HFFc6 (cell line): ENCODE measurements at regions not wholly inside any gene's neighbourhood (a gene's known extent, or its start where the extent isn't known, plus 50 kb on each side); places are given as distances from the start of the nearest gene placed in this dataset.

ENCODE experiments used
- DNase-seq: peaks from one replicate; pipeline ENCODE4 v3.0.0-alpha.2; 2018
- H3K27ac Mint-ChIP-seq: 2 replicates; pipeline ENCODE4 v1.8.0; 2020; ENCODE audit warnings: mild to moderate bottlenecking, mixed read lengths
- H3K27me3 Mint-ChIP-seq: 2 replicates; pipeline ENCODE4 v1.8.0; 2021; ENCODE audit warnings: mild to moderate bottlenecking, moderate library complexity, mixed read lengths; ENCODE audit not compliant: insufficient read depth
- H3K36me3 Mint-ChIP-seq: 2 replicates; pipeline ENCODE4 v1.8.0; 2021; ENCODE audit warnings: low read depth, mixed read lengths
- H3K4me1 Mint-ChIP-seq: 2 replicates; pipeline ENCODE4 v1.8.0; 2020; ENCODE audit warnings: low read depth, mixed read lengths
- H3K4me3 Mint-ChIP-seq: 2 replicates; pipeline ENCODE4 v1.8.0; 2020; ENCODE audit warnings: mild to moderate bottlenecking, moderate library complexity, mixed read lengths
- H3K9me3 Mint-ChIP-seq: 2 replicates; pipeline ENCODE4 v1.8.0; 2020; ENCODE audit warnings: mild to moderate bottlenecking, mixed read lengths
- CTCF ChIP-seq: fragments of 200-600 bp; sonication (generic); IDR thresholded peaks from 2 replicates; pipeline ENCODE4 v1.5.0; 2021; ENCODE audit warnings: antibody characterized with exemption, mild to moderate bottlenecking

GRCh38 chr10:3544561-3544960, 240.4 kb downstream of the KLF6 start:
- Mint-ChIP-seq H3K4me1 (peaks cover 48% of the 10 kb centered on the region), H3K9me3 (peaks cover 17% of the 10 kb centered on the region), H3K27ac (no peak overlapping the region), H3K4me3 (no peak overlapping the region), H3K36me3 (peaks cover 12% of the 10 kb centered on the region), H3K27me3 (no peaks in the 10 kb centered on the region; the same call in 1 of the 2 replicates)
- no peak for DNase-seq
- TF ChIP-seq CTCF: no peak

GRCh38 chr10:3542185-3542611, 242.8 kb downstream of the KLF6 start:
- no peaks in the 10 kb centered on the region; the same call in 1 of the 2 replicates for H3K27me3 Mint-ChIP-seq
- H3K27ac Mint-ChIP-seq: peak overlapping the region; percentile 80
- peaks cover 4% of the 10 kb centered on the region; the same call in 1 of the 2 replicates for H3K9me3 Mint-ChIP-seq
- peak overlapping the region; percentile 61 for H3K4me3 Mint-ChIP-seq
- no peaks in the 10 kb centered on the region; the same call in 1 of the 2 replicates for H3K36me3 Mint-ChIP-seq
- TF ChIP-seq CTCF: no peak
- peaks cover 51% of the 10 kb centered on the region for H3K4me1 Mint-ChIP-seq
- peak; percentile 81 for DNase-seq

DNA sequence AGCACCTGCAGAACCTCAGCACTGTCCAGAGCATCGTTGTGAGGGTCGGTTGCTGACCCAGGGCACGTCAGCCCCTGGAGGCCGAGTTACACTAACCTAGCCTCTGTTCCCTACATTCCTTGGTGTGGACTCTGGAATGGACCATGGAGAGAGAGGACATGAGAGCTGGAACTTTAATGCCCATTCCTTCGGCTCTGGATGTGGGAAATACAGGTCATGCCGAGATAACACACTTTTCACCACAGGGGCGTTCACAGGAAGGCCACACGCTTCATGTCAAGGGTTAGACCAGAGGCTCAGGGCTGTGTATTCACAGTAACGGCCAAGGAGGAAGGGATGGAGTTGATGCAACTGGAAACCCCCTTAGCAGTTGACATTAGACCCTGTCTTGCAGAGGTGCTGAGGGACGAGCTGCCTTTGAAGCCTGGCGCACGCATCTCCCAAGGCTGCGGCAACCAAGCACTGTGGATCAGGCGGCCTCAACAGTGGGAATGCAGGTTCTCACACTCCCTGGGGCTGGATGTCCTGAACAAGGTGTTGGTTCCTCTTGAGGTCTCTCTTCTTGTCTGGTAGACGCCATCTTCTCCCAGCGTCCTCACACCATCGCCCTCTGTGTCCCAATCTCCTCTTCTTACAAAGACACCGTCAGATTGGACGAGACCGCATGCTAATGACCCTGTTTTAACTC, 245.2 kb downstream of the KLF6 start:
- H3K27ac Mint-ChIP-seq: peak overlapping the region; percentile 96
- no peak overlapping the region for H3K4me3 Mint-ChIP-seq
- DNase-seq: no peak
- peaks cover 51% of the 10 kb centered on the region for H3K4me1 Mint-ChIP-seq
- H3K36me3 Mint-ChIP-seq: no peaks in the 10 kb centered on the region
- H3K27me3 Mint-ChIP-seq: no peaks in the 10 kb centered on the region; the same call in 1 of the 2 replicates
- 0 out of 2 replicates have a peak, but pooled peaks have one; percentile 4 for TF ChIP-seq CTCF
- no peaks in the 10 kb centered on the region for H3K9me3 Mint-ChIP-seq

DNA sequence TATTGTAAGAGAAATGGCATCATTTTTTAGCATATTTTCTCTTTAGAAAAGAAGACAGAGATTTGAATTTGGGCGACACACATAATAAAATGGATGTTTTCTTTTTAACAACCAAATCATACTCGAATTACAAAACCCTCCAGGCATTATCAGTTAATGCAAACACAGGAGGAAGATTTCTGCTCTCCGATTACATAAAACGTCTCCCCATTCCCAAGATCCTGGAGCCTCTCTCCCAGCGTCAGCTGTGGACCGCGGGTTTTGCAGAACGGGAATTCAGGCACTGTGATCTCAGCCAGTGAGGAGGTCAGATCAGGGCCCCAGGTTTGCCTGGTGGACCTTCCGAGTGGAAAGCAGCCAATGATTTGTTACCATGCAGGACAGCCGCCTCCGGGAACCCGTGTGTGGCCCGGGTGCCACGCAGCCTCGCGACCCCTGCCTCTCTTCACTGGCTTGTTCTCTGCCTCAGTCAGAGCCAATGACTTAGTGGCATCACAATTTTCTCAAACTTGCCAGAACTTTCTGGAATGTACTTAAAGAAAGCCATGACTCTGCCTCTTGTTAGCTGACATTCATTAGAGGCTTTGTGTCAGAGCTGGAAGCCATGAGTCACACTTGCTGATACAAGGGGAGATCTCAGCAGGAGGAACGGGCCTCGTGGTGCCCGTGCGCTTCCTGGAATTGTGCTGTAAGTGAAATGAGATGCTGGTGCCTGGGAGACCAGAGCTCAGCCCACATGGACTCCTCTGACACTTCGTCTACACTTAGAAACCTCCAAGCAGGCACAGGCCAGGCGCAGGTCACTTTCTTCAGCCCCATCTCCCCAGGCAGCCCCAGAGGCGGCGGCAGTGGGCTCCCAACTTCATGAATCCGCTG, 246.1 kb downstream of the KLF6 start:
- peak; percentile 95 for DNase-seq
- Mint-ChIP-seq H3K36me3 (no peaks in the 10 kb centered on the region), H3K9me3 (no peaks in the 10 kb centered on the region), H3K27ac (peak overlapping the region; percentile 96), H3K4me3 (peak overlapping the region; percentile 81), H3K4me1 (peaks cover 51% of the 10 kb centered on the region), H3K27me3 (peaks cover 2% of the 10 kb centered on the region)
- TF ChIP-seq CTCF: no peak

DNA sequence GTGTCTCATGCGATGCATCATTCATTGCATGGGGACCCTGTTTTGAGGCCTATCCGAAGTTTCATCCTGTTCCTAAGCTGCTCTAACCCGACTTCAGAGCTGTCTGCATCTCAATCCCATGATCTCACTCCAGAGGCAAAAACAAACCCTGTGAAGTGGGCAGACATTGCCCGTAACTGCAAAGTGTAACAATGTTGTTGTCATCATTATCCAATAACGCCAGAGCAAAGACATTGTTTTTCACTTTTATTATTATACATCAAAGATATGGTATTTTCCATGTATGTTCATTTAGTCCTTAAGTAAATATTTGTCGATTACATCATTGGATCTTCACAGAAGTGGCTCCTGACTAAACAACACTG, 246.7 kb downstream of the KLF6 start:
- H3K36me3 Mint-ChIP-seq: no peaks in the 10 kb centered on the region
- TF ChIP-seq CTCF: no peak
- H3K4me1 Mint-ChIP-seq: peaks cover 51% of the 10 kb centered on the region
- DNase-seq: peak; percentile 41
- H3K9me3 Mint-ChIP-seq: no peaks in the 10 kb centered on the region
- H3K27me3 Mint-ChIP-seq: peaks cover 2% of the 10 kb centered on the region
- H3K4me3 Mint-ChIP-seq: peak overlapping the region; percentile 81
- peak overlapping the region; percentile 96 for H3K27ac Mint-ChIP-seq
